H9 (cell line): ENCODE measurements at regions not wholly inside any gene's neighbourhood (a gene's known extent, or its start where the extent isn't known, plus 50 kb on each side); places are given as distances from the start of the nearest gene placed in this dataset.
"Not testable (repeated sequence)": the region's sequence is repeated elsewhere in the genome, so short reads cannot be mapped to it uniquely, and the experiment has no call there.

Experiments
- DNase-seq: peaks from one replicate; pipeline ENCODE4 v3.0.0-alpha.2; 2017
- H2AFZ ChIP-seq: one replicate; pipeline ENCODE4 v1.6.1; 2013; ENCODE audit warnings: mild to moderate bottlenecking, low read length, control low read depth, moderate library complexity
- H2AK5ac ChIP-seq: 2 replicates; pipeline ENCODE4 v1.6.1; 2013; ENCODE audit warnings: low read length, control low read depth, mixed read lengths; ENCODE audit not compliant: insufficient read length
- H2BK120ac ChIP-seq: one replicate; pipeline ENCODE4 v1.6.1; 2013; ENCODE audit warnings: low read depth, mild to moderate bottlenecking, low read length, control low read depth, inconsistent platforms; ENCODE audit not compliant: poor library complexity, severe bottlenecking
- H2BK12ac ChIP-seq: 2 replicates; pipeline ENCODE4 v1.6.1; 2013; ENCODE audit warnings: low read length, control low read depth, mixed read lengths, low read depth; ENCODE audit not compliant: insufficient read length
- H2BK15ac ChIP-seq: 2 replicates; pipeline ENCODE4 v1.6.1; 2013; ENCODE audit warnings: low read depth, low read length, control low read depth
- H2BK20ac ChIP-seq: one replicate; pipeline ENCODE4 v1.6.1; 2013; ENCODE audit warnings: low read depth, mild to moderate bottlenecking, low read length, control low read depth, inconsistent platforms; ENCODE audit not compliant: poor library complexity, severe bottlenecking
- H2BK5ac ChIP-seq: 2 replicates; pipeline ENCODE4 v1.6.1; 2013; ENCODE audit warnings: low read length, control low read depth, mixed read lengths; ENCODE audit not compliant: insufficient read length
- H3K14ac ChIP-seq: 2 replicates; pipeline ENCODE4 v1.6.1; 2013; ENCODE audit warnings: low read length, control low read depth; ENCODE audit not compliant: insufficient read depth
- H3K18ac ChIP-seq: 2 replicates; pipeline ENCODE4 v1.6.1; 2013; ENCODE audit warnings: low read depth, mild to moderate bottlenecking, mixed read lengths, low read length, control low read depth; ENCODE audit not compliant: insufficient read length
- H3K23ac ChIP-seq: 2 replicates; pipeline ENCODE4 v1.6.1; 2013; ENCODE audit warnings: low read length, control low read depth, mixed read lengths, low read depth; ENCODE audit not compliant: insufficient read length
- H3K23me2 ChIP-seq: 2 replicates; pipeline ENCODE4 v1.6.1; 2013; ENCODE audit warnings: low read depth, mild to moderate bottlenecking, mixed read lengths, low read length, control low read depth; ENCODE audit not compliant: insufficient read length, poor library complexity, severe bottlenecking
- H3K27ac ChIP-seq: 2 replicates; pipeline ENCODE4 v1.5.1; 2013; ENCODE audit warnings: low read length, control low read depth, mixed read lengths, low read depth; ENCODE audit not compliant: insufficient read length
- H3K27me3 ChIP-seq: 2 replicates; pipeline ENCODE4 v1.6.1; 2013; ENCODE audit warnings: low read length, control low read depth, inconsistent platforms; ENCODE audit not compliant: insufficient read depth
- H3K4ac ChIP-seq: 2 replicates; pipeline ENCODE4 v1.6.1; 2013; ENCODE audit warnings: low read depth, mild to moderate bottlenecking, control low read depth, inconsistent platforms, low read length, moderate library complexity
- H3K4me1 ChIP-seq: 2 replicates; pipeline ENCODE4 v1.6.1; 2013; ENCODE audit warnings: low read length, control low read depth, inconsistent platforms; ENCODE audit not compliant: insufficient read depth
- H3K4me2 ChIP-seq: 2 replicates; pipeline ENCODE4 v1.6.1; 2013; ENCODE audit warnings: low read length, control low read depth, mixed read lengths; ENCODE audit not compliant: insufficient read length, insufficient read depth
- H3K56ac ChIP-seq: 2 replicates; pipeline ENCODE4 v1.6.1; 2013; ENCODE audit warnings: low read depth, mild to moderate bottlenecking, mixed read lengths, low read length, control low read depth; ENCODE audit not compliant: insufficient read length
- H3K79me1 ChIP-seq: 2 replicates; pipeline ENCODE4 v1.6.1; 2013; ENCODE audit warnings: low read depth, mild to moderate bottlenecking, moderate library complexity, low read length, control low read depth, inconsistent platforms; ENCODE audit not compliant: insufficient read depth, poor library complexity, severe bottlenecking
- H3K79me2 ChIP-seq: 2 replicates; pipeline ENCODE4 v1.6.1; 2013; ENCODE audit warnings: low read length, control low read depth, inconsistent platforms; ENCODE audit not compliant: insufficient read depth
- H3K9ac ChIP-seq: 2 replicates; pipeline ENCODE4 v1.6.1; 2013; ENCODE audit warnings: low read length, control low read depth, mixed read lengths; ENCODE audit not compliant: insufficient read length; ENCODE audit errors: extremely low read depth
- H3K9me3 ChIP-seq: one replicate; pipeline ENCODE4 v1.6.1; 2013; ENCODE audit warnings: low read depth, low read length, inconsistent platforms; ENCODE audit not compliant: control insufficient read depth
- H3T11ph ChIP-seq: one replicate; pipeline ENCODE4 v1.6.1; 2013; ENCODE audit warnings: mild to moderate bottlenecking, low read length, control low read depth, inconsistent platforms
- H4K20me1 ChIP-seq: one replicate; pipeline ENCODE4 v1.6.1; 2013; ENCODE audit not compliant: control insufficient read depth, insufficient read length, insufficient read depth
- H4K5ac ChIP-seq: 2 replicates; pipeline ENCODE4 v1.6.1; 2013; ENCODE audit warnings: low read depth, mild to moderate bottlenecking, mixed read lengths, low read length, control low read depth; ENCODE audit not compliant: insufficient read length
- H4K8ac ChIP-seq: replicated peaks from 2 replicates; pipeline ENCODE4 v1.6.1; 2013; ENCODE audit warnings: low read length, control low read depth, mixed read lengths, low read depth; ENCODE audit not compliant: insufficient read length
- H4K91ac ChIP-seq: 2 replicates; pipeline ENCODE4 v1.6.1; 2013; ENCODE audit warnings: low read depth, mild to moderate bottlenecking, moderate library complexity, mixed read lengths, low read length, control low read depth; ENCODE audit not compliant: insufficient read length
- H3K27ac Mint-ChIP-seq, 3 experiments: 2 replicates in 2 of 3; 3 replicates in 1 of 3; pipeline ENCODE4 v1.8.0; 2020 to 2021; ENCODE audit warnings: mixed read lengths in 3 of 3, mild to moderate bottlenecking in 1 of 3, moderate library complexity in 1 of 3
- H3K27me3 Mint-ChIP-seq: 2 replicates; pipeline ENCODE4 v1.8.0; 2021; ENCODE audit warnings: low read depth, mild to moderate bottlenecking, moderate library complexity, mixed read lengths
- H3K36me3 Mint-ChIP-seq, 3 experiments: 2 replicates in 2 of 3; 3 replicates in 1 of 3; pipeline ENCODE4 v1.8.0; 2020 to 2021; ENCODE audit warnings: low read depth in 3 of 3, mixed read lengths in 3 of 3; ENCODE audit not compliant: insufficient read depth in 1 of 3
- H3K4me1 Mint-ChIP-seq, 2 experiments: 2 replicates each; pipeline ENCODE4 v1.8.0; 2020; ENCODE audit warnings: mixed read lengths in 2 of 2
- H3K4me3 Mint-ChIP-seq, 2 experiments: 2 replicates in 1 of 2; 3 replicates in 1 of 2; pipeline ENCODE4 v1.8.0; 2020 to 2021; ENCODE audit warnings: mild to moderate bottlenecking in 2 of 2, mixed read lengths in 2 of 2, moderate library complexity in 1 of 2
- H3K9me3 Mint-ChIP-seq, 2 experiments: 2 replicates in 1 of 2; 3 replicates in 1 of 2; pipeline ENCODE4 v1.8.0; 2020; ENCODE audit warnings: mild to moderate bottlenecking in 2 of 2, mixed read lengths in 2 of 2, moderate library complexity in 1 of 2
- WGBS: extraction: QIAGEN DNeasy Blood & Tissue Kit; methylation state at CpG from one replicate; pipeline ENCODE4 v1.1.7; 2013; ENCODE audit warnings: missing lambda C conversion rate, low lambda C conversion rate, mixed read lengths; ENCODE audit not compliant: insufficient read length; ENCODE audit errors: extremely low coverage; 5-methylcytosine and 5-hydroxymethylcytosine counted together

DNA sequence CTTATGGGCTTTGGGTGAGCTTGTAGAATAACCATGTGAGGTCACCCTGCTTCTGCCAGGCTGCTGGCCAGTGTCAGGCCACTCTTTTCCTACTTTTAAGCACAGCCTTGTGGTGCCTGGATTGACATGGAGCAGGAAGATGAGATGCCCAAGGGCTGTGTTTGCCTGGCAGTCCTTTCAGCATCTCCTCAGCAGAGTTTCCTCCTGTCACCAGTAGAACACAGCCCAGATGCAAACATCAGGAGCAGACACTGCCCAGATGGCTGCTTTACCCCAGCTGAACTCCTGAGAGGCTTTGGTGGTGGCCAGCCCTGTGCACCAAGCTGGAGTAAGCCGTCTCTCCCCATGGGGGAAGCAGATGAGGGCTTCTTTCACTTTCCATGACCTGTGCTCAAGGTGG is 332.0 kb upstream of the FRG2C start:
- H4K20me1 ChIP-seq, H2BK20ac ChIP-seq, H3K9me3 ChIP-seq, H3K79me2 ChIP-seq, H3K23ac ChIP-seq, H3K27ac Mint-ChIP-seq, H4K91ac ChIP-seq, H3K23me2 ChIP-seq, H3K4me3 Mint-ChIP-seq, H3K4ac ChIP-seq, H4K5ac ChIP-seq, H3K9ac ChIP-seq, H3K79me1 ChIP-seq, H3T11ph ChIP-seq, H3K9me3 Mint-ChIP-seq, H2AFZ ChIP-seq, H3K18ac ChIP-seq, H3K4me1 ChIP-seq, H3K36me3 Mint-ChIP-seq, H3K27ac ChIP-seq, H2BK120ac ChIP-seq, H2BK5ac ChIP-seq, H4K8ac ChIP-seq, H2BK15ac ChIP-seq, H3K27me3 ChIP-seq, H3K56ac ChIP-seq, H3K14ac ChIP-seq, H3K27me3 Mint-ChIP-seq, H2AK5ac ChIP-seq, H3K4me2 ChIP-seq, H2BK12ac ChIP-seq, DNase-seq: not testable (repeated sequence)
- peaks cover 5 to 13% of the 10 kb centered on the region in 2 experiments for H3K4me1 Mint-ChIP-seq
- no CpG with 5 or more reads among the region's 1 CpG for WGBS
